Nephron (organoid): ENCODE measurements at regions not wholly inside any gene's neighbourhood (a gene's known extent, or its start where the extent isn't known, plus 50 kb on each side); places are given as distances from the start of the nearest gene placed in this dataset.

Source experiments
- H3K27ac Mint-ChIP-seq, 3 experiments: 2 replicates each; pipeline ENCODE4 v1.8.0; 2020; ENCODE audit warnings: mixed read lengths in 3 of 3, mild to moderate bottlenecking in 2 of 3, moderate library complexity in 1 of 3
- H3K27me3 Mint-ChIP-seq: 2 replicates; pipeline ENCODE4 v1.8.0; 2021; ENCODE audit warnings: low read depth, mild to moderate bottlenecking, moderate library complexity, mixed read lengths
- H3K36me3 Mint-ChIP-seq: 2 replicates; pipeline ENCODE4 v1.8.0; 2020; ENCODE audit warnings: low read depth, mixed read lengths
- H3K4me1 Mint-ChIP-seq: 2 replicates; pipeline ENCODE4 v1.8.0; 2020; ENCODE audit warnings: mixed read lengths
- H3K4me3 Mint-ChIP-seq, 3 experiments: 2 replicates each; pipeline ENCODE4 v1.8.0; 2020; ENCODE audit warnings: mild to moderate bottlenecking in 3 of 3, mixed read lengths in 3 of 3, moderate library complexity in 2 of 3
- H3K9me3 Mint-ChIP-seq: 2 replicates; pipeline ENCODE4 v1.8.0; 2020; ENCODE audit warnings: mixed read lengths
- CTCF ChIP-seq, 3 experiments: fragments of 200-600 bp; sonication (generic); IDR thresholded peaks; one replicate each; pipeline ENCODE4 v1.5.0; 2021; ENCODE audit warnings: antibody characterized with exemption in 3 of 3; ENCODE audit not compliant: unreplicated experiment in 3 of 3

- TF ChIP-seq CTCF (IDR thresholded peaks at IDR 0.05; ENCODE audit: unreplicated experiment in 3 of 3) = no peak
- H3K36me3 Mint-ChIP-seq = no peaks in the 10 kb centered on the region
- H3K27me3 Mint-ChIP-seq = no peaks in the 10 kb centered on the region
- peaks cover 3% of the 10 kb centered on the region for H3K9me3 Mint-ChIP-seq
- no peak overlapping the region for H3K4me3 Mint-ChIP-seq
- H3K4me1 Mint-ChIP-seq = peaks cover 8% of the 10 kb centered on the region
- H3K27ac Mint-ChIP-seq = no peak overlapping the region
Observed at GRCh38 chr5:158139161-158139560, 280.2 kb upstream of the CLINT1 start.

- Mint-ChIP-seq H3K4me1 (peaks cover 8% of the 10 kb centered on the region), H3K27ac (no peak overlapping the region), H3K9me3 (peaks cover 3% of the 10 kb centered on the region), H3K27me3 (peaks cover 5% of the 10 kb centered on the region), H3K36me3 (no peaks in the 10 kb centered on the region), H3K4me3 (no peak overlapping the region)
- no peak for TF ChIP-seq CTCF (IDR thresholded peaks at IDR 0.05; ENCODE audit: unreplicated experiment in 3 of 3)
Observed at GRCh38 chr5:158135682-158136179, 276.8 kb upstream of the CLINT1 start.

GRCh38 chr5:158133369-158133768 lies 274.4 kb upstream of the CLINT1 start:
- Mint-ChIP-seq H3K36me3 (no peaks in the 10 kb centered on the region), H3K4me1 (no peaks in the 10 kb centered on the region), H3K4me3 (no peak overlapping the region), H3K9me3 (no peaks in the 10 kb centered on the region), H3K27me3 (peaks cover 5% of the 10 kb centered on the region), H3K27ac (no peak overlapping the region)
- no peak for TF ChIP-seq CTCF (IDR thresholded peaks at IDR 0.05; ENCODE audit: unreplicated experiment in 3 of 3)

GRCh38 chr5:158127536-158127935 lies 268.6 kb upstream of the CLINT1 start:
- TF ChIP-seq CTCF (IDR thresholded peaks at IDR 0.05; ENCODE audit: unreplicated experiment in 3 of 3) = no peak
- H3K36me3 Mint-ChIP-seq = no peaks in the 10 kb centered on the region
- no peak overlapping the region for H3K4me3 Mint-ChIP-seq
- peaks cover 18% of the 10 kb centered on the region for H3K4me1 Mint-ChIP-seq
- H3K27me3 Mint-ChIP-seq = peaks cover 8% of the 10 kb centered on the region
- no peaks in the 10 kb centered on the region for H3K9me3 Mint-ChIP-seq
- peak overlapping the region in 2 of 3 experiments; percentile 5 to 64 for H3K27ac Mint-ChIP-seq

- Mint-ChIP-seq H3K27ac (peak overlapping the region; percentile 5 to 64 (median 62)), H3K9me3 (no peaks in the 10 kb centered on the region), H3K27me3 (peaks cover 10% of the 10 kb centered on the region), H3K4me3 (peak overlapping the region in 1 of 3 experiments; percentile 48), H3K36me3 (no peaks in the 10 kb centered on the region), H3K4me1 (peaks cover 22% of the 10 kb centered on the region)
- no peak for TF ChIP-seq CTCF (IDR thresholded peaks at IDR 0.05; ENCODE audit: unreplicated experiment in 3 of 3)
Observed at GRCh38 chr5:158126442-158127405, 267.8 kb upstream of the CLINT1 start.
